ENCODE measurements at regions not wholly inside any gene's neighbourhood (a gene's known extent, or its start where the extent isn't known, plus 50 kb on each side); places are given as distances from the start of the nearest gene placed in this dataset.

GRCh38 chr6:160929361-160929760, 62.2 kb upstream of the MAP3K4 start:
- ChIA-PET POLR2A (interaction anchor here (0.9 to 5.4 kb wide), 5 partner anchors 10 to 446 kb away, joined by 3 to 65 read pairs (median 7); partner anchors contain the start of gene MAP3K4), CTCF (interaction anchor here (0.6 to 9.9 kb wide), 13 partner anchors 9 to 450 kb away, joined by 3 to 117 read pairs (median 5); partner anchors contain the start of gene MAP3K4)
- no peak for DNase-seq (ENCODE audit: unreplicated experiment)
- BruUV-seq (replicated peaks) = no TSS peak
- Mint-ChIP-seq H3K36me3 (ENCODE audit: insufficient read depth, unreplicated experiment) (no peaks in the 10 kb centered on the region), H3K9me3 (ENCODE audit: unreplicated experiment) (no peaks in the 10 kb centered on the region), H3K4me1 (ENCODE audit: insufficient read depth, unreplicated experiment) (peaks cover 11% of the 10 kb centered on the region), H3K27ac (ENCODE audit: low read depth, unreplicated experiment) (no peak overlapping the region), H3K27me3 (ENCODE audit: insufficient read depth, unreplicated experiment) (no peaks in the 10 kb centered on the region), H3K4me3 (ENCODE audit: unreplicated experiment) (no peak overlapping the region)
- intact Hi-C loops (cut with micrococcal nuclease) = no loop called here
- TF ChIP-seq, protein P1, sequence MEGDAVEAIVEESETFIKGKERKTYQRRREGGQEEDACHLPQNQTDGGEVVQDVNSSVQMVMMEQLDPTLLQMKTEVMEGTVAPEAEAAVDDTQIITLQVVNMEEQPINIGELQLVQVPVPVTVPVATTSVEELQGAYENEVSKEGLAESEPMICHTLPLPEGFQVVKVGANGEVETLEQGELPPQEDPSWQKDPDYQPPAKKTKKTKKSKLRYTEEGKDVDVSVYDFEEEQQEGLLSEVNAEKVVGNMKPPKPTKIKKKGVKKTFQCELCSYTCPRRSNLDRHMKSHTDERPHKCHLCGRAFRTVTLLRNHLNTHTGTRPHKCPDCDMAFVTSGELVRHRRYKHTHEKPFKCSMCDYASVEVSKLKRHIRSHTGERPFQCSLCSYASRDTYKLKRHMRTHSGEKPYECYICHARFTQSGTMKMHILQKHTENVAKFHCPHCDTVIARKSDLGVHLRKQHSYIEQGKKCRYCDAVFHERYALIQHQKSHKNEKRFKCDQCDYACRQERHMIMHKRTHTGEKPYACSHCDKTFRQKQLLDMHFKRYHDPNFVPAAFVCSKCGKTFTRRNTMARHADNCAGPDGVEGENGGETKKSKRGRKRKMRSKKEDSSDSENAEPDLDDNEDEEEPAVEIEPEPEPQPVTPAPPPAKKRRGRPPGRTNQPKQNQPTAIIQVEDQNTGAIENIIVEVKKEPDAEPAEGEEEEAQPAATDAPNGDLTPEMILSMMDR (IDR thresholded peaks at IDR 0.05; ENCODE audit: unreplicated experiment) = no peak

DNA sequence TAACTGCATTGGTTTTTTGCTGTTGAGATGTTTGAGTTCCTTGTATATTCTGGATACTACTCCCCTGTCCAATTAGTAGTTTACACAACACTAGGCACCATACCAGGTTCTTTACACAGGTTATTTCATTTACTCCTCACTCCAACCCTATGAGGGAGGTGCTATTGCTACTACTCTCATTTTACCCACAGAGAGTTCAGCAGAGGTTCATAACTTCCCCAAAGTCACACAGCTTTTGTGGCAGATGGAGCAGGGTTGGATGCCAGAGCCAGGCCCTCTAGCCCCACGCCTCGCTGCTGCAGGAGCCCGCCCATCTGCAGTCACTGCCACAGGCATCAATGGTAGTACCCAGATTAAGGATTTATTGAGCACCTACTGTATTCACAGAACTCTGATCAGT, 61.7 kb upstream of the MAP3K4 start:
- ChIA-PET CTCF (interaction anchor here (0.6 to 9.9 kb wide), 28 partner anchors 8 to 450 kb away, joined by 3 to 117 read pairs (median 4); partner anchors contain the start of gene MAP3K4), POLR2A (interaction anchor here (0.6 to 5.4 kb wide), 13 partner anchors 10 to 445 kb away, joined by 3 to 65 read pairs (median 4); partner anchors contain the start of genes AGPAT4 and MAP3K4)
- no TSS peak for BruUV-seq (replicated peaks)
- TF ChIP-seq, protein P1 (IDR thresholded peaks at IDR 0.05; ENCODE audit: unreplicated experiment) = no peak
- Mint-ChIP-seq H3K4me1 (ENCODE audit: insufficient read depth, unreplicated experiment) (peaks cover 11% of the 10 kb centered on the region), H3K27me3 (ENCODE audit: insufficient read depth, unreplicated experiment) (no peaks in the 10 kb centered on the region), H3K36me3 (ENCODE audit: insufficient read depth, unreplicated experiment) (no peaks in the 10 kb centered on the region), H3K9me3 (ENCODE audit: unreplicated experiment) (no peaks in the 10 kb centered on the region), H3K4me3 (ENCODE audit: unreplicated experiment) (no peak overlapping the region), H3K27ac (ENCODE audit: low read depth, unreplicated experiment) (peak overlapping the region; percentile 71)
- DNase-seq (ENCODE audit: unreplicated experiment) = no peak
- intact Hi-C loops (cut with micrococcal nuclease) = loop anchor here (1.0 to 10.0 kb wide), 6 partner anchors 62 to 444 kb away; no protein-coding TSS in a partner anchor

DNA sequence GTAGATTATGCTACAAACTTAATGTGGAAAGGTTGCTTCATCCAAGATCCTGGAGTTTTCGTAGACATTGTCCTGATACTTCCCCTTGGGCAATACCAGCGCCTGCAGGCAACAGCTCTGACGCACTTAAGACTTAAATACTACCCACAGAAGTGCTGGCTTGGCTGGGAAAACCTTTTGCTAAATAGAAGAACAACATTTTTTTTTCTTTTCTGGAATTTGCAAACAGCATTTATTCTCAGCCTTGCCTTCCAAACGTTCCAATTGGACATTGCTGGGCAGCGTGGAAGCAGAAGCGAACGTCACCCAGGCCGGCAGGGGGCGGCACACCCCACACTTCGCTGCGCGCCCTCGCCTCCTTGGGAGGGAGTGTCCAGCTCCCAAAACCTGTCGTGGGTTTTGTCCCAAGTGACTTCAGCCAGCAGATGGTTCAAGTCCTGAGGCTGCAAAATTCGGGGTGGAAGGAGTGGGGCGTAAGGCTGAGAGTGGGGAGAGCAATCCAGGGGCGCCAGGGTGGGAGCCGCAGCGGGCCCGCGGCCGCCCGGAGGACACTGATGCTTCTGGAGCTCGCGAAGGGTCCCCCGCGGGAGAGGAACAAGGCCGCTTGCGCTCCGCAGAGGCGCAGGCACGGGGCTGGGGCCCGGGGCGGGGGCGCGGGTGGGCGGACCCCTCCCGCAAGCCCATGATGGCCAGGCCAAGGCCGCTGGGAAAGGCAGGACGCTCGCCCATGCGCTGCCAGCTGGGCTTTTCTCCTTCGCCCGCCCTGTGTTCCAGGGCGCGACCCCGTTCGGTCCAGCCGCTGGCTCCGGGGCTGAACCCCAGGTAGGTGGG, 60.8 kb upstream of the MAP3K4 start:
- Mint-ChIP-seq H3K4me3 (ENCODE audit: unreplicated experiment) (peak overlapping the region; percentile 71), H3K27ac (ENCODE audit: low read depth, unreplicated experiment) (peak overlapping the region; percentile 71), H3K36me3 (ENCODE audit: insufficient read depth, unreplicated experiment) (no peaks in the 10 kb centered on the region), H3K9me3 (ENCODE audit: unreplicated experiment) (no peaks in the 10 kb centered on the region), H3K27me3 (ENCODE audit: insufficient read depth, unreplicated experiment) (no peaks in the 10 kb centered on the region), H3K4me1 (ENCODE audit: insufficient read depth, unreplicated experiment) (peaks cover 11% of the 10 kb centered on the region)
- POLR2A ChIA-PET = interaction anchor here (0.6 to 5.4 kb wide), 18 partner anchors 11 to 440 kb away, joined by 3 to 65 read pairs (median 4); partner anchors contain the start of genes AGPAT4 and MAP3K4
- TF ChIP-seq, protein P1 (IDR thresholded peaks at IDR 0.05; ENCODE audit: unreplicated experiment) = peak; percentile 94
- DNase-seq (ENCODE audit: unreplicated experiment) = peak; percentile 91
- intact Hi-C loops (cut with micrococcal nuclease) = loop anchor here (1.0 to 10.0 kb wide), 6 partner anchors 62 to 444 kb away; no protein-coding TSS in a partner anchor
- CTCF ChIA-PET = interaction anchor here (0.5 to 9.9 kb wide), 43 partner anchors 9 to 1488 kb away, joined by 3 to 117 read pairs (median 4); partner anchors contain the start of gene MAP3K4
- no TSS peak for BruUV-seq (replicated peaks)

Data from MCF 10A (cell line).